HepG2 (cell line): ENCODE measurements at regions not wholly inside any gene's neighbourhood (a gene's known extent, or its start where the extent isn't known, plus 50 kb on each side); places are given as distances from the start of the nearest gene placed in this dataset.

Experiments
- ATAC-seq: fragments of 200-7000 bp; cut with Tn5 transposase; 3 replicates; pipeline ENCODE4 v1.9.1; 2020; ENCODE audit warnings: mild to moderate bottlenecking, moderate library complexity
- BruUV-seq: library from RNA; stranded (reverse); fragments of 400-500 nt; replicated peaks from 2 replicates; lab custom pipeline; 2021; lab: Mats Ljungman, UMichigan
- CTCF ChIA-PET: fragments of 300-600 bp; formaldehyde crosslinking; extraction: SDS; loops from one replicate; lab custom pipeline; 2021; ENCODE audit warnings: low total read pairs, inconsistent platforms, low intra/inter-chr PET ratio; lab: Yijun Ruan, JAX
- POLR2A ChIA-PET: fragments of 350-600 bp; sonication (Branson Sonifier 250); formaldehyde crosslinking; loops from one replicate; lab custom pipeline; 2020; ENCODE audit warnings: antibody characterized with exemption, inconsistent platforms; lab: Yijun Ruan, JAX
- DNase-seq: peaks from one replicate; pipeline ENCODE4 v3.0.0-alpha.2; 2015; ENCODE audit warnings: low spot score
- FAIRE-seq: peaks from 3 replicates; lab custom pipeline; 2011; peaks lifted over from hg19 to GRCh38; lab: Jason Lieb, UNC
- H2AFZ ChIP-seq: one replicate; pipeline ENCODE4 v1.6.1; 2011; ENCODE audit warnings: low read length, inconsistent platforms
- H3K27ac ChIP-seq: fragments of 300-600 bp; 3 replicates; pipeline ENCODE4 v1.8.0; 2011; ENCODE audit warnings: mixed run types, mild to moderate bottlenecking, mixed read lengths, low read length, inconsistent platforms; ENCODE audit not compliant: insufficient read depth; ENCODE audit errors: extremely low read length
- H3K27me3 ChIP-seq, 2 experiments: fragments of 200-600 bp in 1 of 2; 2 replicates in 1 of 2; 3 replicates in 1 of 2; pipeline versions ENCODE4 v1.6.0 to v1.8.0; 2011; ENCODE audit warnings: low read length in 2 of 2, mild to moderate bottlenecking in 2 of 2, moderate library complexity in 2 of 2, inconsistent platforms in 1 of 2; ENCODE audit not compliant: insufficient read depth in 2 of 2, control insufficient read depth in 1 of 2
- H3K36me3 ChIP-seq, 2 experiments: fragments of 200-600 bp in 1 of 2; replicated peaks in 1 of 2; 2 replicates in 1 of 2; 3 replicates in 1 of 2; pipeline versions ENCODE4 v1.5.1 to v1.8.0; 2011; ENCODE audit warnings: low read length in 2 of 2, inconsistent platforms in 1 of 2; ENCODE audit not compliant: insufficient read depth in 2 of 2, control insufficient read depth in 1 of 2
- H3K4me1 ChIP-seq: 2 replicates; pipeline ENCODE4 v1.5.1; 2012; ENCODE audit warnings: low read length, inconsistent platforms; ENCODE audit not compliant: insufficient read depth
- H3K4me2 ChIP-seq: 2 replicates; pipeline ENCODE4 v1.6.0; 2011; ENCODE audit warnings: low read depth, low read length, inconsistent platforms
- H3K4me3 ChIP-seq, 3 experiments: fragments of 200-600 bp in 1 of 3; sonication (generic), shearing (Covaris generic) in 1 of 3; replicated peaks in 1 of 3; 2 replicates each; pipeline ENCODE4 v1.5.1; 2011 to 2016; ENCODE audit warnings: low read length in 3 of 3, inconsistent platforms in 2 of 3, low read depth in 2 of 3, mild to moderate bottlenecking in 2 of 3, control low read depth in 1 of 3, mixed read lengths in 1 of 3; ENCODE audit not compliant: insufficient read depth in 1 of 3
- H3K79me2 ChIP-seq: one replicate; pipeline ENCODE4 v1.6.1; 2011; ENCODE audit warnings: low read length, inconsistent platforms; ENCODE audit not compliant: insufficient read depth
- H3K9ac ChIP-seq: 2 replicates; pipeline ENCODE4 v1.6.0; 2011; ENCODE audit warnings: mild to moderate bottlenecking, low read depth, low read length, inconsistent platforms; ENCODE audit not compliant: insufficient read depth
- H3K9me3 ChIP-seq: 2 replicates; pipeline ENCODE4 v1.5.1; 2012; ENCODE audit warnings: mild to moderate bottlenecking, low read length
- H4K20me1 ChIP-seq: 2 replicates; pipeline ENCODE4 v1.6.0; 2011; ENCODE audit warnings: inconsistent platforms, mild to moderate bottlenecking, low read length, moderate library complexity; ENCODE audit not compliant: insufficient read depth
- CENPT ChIP-seq: sonication (generic); formaldehyde crosslinking; IDR thresholded peaks from 2 replicates; pipeline ENCODE4 v1.8.0; 2022; ENCODE audit warnings: low read depth, mild to moderate bottlenecking, moderate library complexity, missing genetic modification reagents
- CREB1 ChIP-seq, 2 experiments: fragments of 450-650 bp in 1 of 2; IDR thresholded peaks; 2 replicates each; pipeline ENCODE4 v1.6.1; 2016 to 2017; ENCODE audit warnings: control low read depth in 1 of 2, mild to moderate bottlenecking in 1 of 2, missing compliant biosample characterization in 1 of 2, missing genetic modification characterization in 1 of 2
- NR1H2 ChIP-seq: sonication (generic); formaldehyde crosslinking; IDR thresholded peaks from 2 replicates; pipeline ENCODE4 v1.8.1; 2022; ENCODE audit warnings: low read depth, missing genetic modification reagents, borderline replicate concordance
- PHF8 ChIP-seq: sonication (generic); formaldehyde crosslinking; IDR thresholded peaks from 2 replicates; pipeline ENCODE4 v1.5.0; 2020; ENCODE audit warnings: missing genetic modification reagents
- ZNF33A ChIP-seq: sonication (generic); formaldehyde crosslinking; IDR thresholded peaks from 2 replicates; pipeline ENCODE4 v1.5.1; 2020; ENCODE audit warnings: missing genetic modification reagents, mild to moderate bottlenecking, moderate library complexity, borderline replicate concordance
- ZNF841 ChIP-seq: sonication (generic); formaldehyde crosslinking; IDR thresholded peaks from 2 replicates; pipeline ENCODE4 v1.8.1; 2023; ENCODE audit warnings: missing genetic modification reagents, borderline replicate concordance
- ZSCAN20 ChIP-seq: sonication (generic); formaldehyde crosslinking; IDR thresholded peaks from 2 replicates; pipeline ENCODE4 v1.4.0; 2020; ENCODE audit warnings: missing genetic modification reagents, mild to moderate bottlenecking, borderline replicate concordance
- WGBS: methylation state at CpG from one replicate; pipeline ENCODE4 v1.1.6; 2017; ENCODE audit warnings: low lambda C conversion rate; 5-methylcytosine and 5-hydroxymethylcytosine counted together
- in situ Hi-C: cut with HindIII; loops from 2 replicates; pipeline ENCODE4 v1.10.0; 2017; ENCODE audit warnings: low pct_unique_long_range_greater_than_20kb; ENCODE audit not compliant: extremely low pct_ligation_motif_present
- intact Hi-C: fragments of 100-400 bp; cut with micrococcal nuclease; formaldehyde crosslinking; loops from one replicate; pipeline ENCODE4 v1.10.0; 2022; ENCODE audit not compliant: unreplicated experiment
- TF ChIP-seq, protein P1 (sequence below): sonication (generic); formaldehyde crosslinking; IDR thresholded peaks from 2 replicates; pipeline ENCODE4 v1.4.0; 2020; ENCODE audit warnings: mild to moderate bottlenecking, missing genetic modification reagents, borderline replicate concordance
- TF ChIP-seq, protein P2 (sequence below): sonication (generic); formaldehyde crosslinking; IDR thresholded peaks from 2 replicates; pipeline ENCODE4 v1.5.0; 2020; ENCODE audit warnings: mild to moderate bottlenecking, missing genetic modification reagents

DNA sequence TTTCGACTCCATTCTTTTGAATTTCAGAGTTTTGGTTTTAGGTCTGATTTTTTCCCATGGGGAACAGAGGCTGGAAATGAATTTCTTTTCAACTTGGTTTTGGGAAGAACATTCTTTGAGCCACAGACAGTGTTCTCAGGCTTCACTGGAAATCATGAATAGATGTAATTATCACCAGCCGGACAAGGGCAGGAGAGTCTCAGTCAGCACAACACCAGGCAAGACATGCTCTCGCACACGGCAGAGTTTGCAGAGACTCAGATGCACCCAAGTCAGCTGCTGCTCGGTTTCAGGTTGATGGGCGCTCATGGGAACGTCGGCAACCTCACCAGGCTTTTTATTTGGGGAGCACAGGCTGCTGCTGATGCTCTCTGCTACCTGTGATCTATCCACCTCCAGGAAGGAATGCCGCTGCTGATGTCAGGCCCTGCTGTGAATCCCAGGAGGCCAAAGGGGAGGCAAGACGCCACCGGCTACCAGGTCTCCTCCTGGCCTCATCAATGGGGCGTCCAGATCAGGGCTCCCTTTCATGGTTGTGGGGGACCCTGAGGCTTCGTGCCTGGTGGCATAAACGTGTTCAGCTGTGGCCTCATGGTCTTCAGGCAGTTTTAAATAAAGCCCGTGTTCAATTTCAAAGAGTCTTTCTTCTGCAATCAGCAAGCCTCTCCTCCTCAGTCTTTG is 332.3 kb upstream of the IRX4 start (continued):
- TF ChIP-seq, protein P1, sequence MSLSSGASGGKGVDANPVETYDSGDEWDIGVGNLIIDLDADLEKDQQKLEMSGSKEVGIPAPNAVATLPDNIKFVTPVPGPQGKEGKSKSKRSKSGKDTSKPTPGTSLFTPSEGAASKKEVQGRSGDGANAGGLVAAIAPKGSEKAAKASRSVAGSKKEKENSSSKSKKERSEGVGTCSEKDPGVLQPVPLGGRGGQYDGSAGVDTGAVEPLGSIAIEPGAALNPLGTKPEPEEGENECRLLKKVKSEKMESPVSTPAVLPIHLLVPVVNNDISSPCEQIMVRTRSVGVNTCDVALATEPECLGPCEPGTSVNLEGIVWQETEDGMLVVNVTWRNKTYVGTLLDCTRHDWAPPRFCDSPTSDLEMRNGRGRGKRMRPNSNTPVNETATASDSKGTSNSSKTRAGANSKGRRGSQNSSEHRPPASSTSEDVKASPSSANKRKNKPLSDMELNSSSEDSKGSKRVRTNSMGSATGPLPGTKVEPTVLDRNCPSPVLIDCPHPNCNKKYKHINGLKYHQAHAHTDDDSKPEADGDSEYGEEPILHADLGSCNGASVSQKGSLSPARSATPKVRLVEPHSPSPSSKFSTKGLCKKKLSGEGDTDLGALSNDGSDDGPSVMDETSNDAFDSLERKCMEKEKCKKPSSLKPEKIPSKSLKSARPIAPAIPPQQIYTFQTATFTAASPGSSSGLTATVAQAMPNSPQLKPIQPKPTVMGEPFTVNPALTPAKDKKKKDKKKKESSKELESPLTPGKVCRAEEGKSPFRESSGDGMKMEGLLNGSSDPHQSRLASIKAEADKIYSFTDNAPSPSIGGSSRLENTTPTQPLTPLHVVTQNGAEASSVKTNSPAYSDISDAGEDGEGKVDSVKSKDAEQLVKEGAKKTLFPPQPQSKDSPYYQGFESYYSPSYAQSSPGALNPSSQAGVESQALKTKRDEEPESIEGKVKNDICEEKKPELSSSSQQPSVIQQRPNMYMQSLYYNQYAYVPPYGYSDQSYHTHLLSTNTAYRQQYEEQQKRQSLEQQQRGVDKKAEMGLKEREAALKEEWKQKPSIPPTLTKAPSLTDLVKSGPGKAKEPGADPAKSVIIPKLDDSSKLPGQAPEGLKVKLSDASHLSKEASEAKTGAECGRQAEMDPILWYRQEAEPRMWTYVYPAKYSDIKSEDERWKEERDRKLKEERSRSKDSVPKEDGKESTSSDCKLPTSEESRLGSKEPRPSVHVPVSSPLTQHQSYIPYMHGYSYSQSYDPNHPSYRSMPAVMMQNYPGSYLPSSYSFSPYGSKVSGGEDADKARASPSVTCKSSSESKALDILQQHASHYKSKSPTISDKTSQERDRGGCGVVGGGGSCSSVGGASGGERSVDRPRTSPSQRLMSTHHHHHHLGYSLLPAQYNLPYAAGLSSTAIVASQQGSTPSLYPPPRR (CRISPR knock-in tag), result no peak
- TF ChIP-seq CREB1 (IDR thresholded peaks at IDR 0.05) (no peak), CREB1 (CRISPR knock-in tag; IDR thresholded peaks at IDR 0.05) (no peak), ZNF841 (CRISPR knock-in tag) (no peak), ZNF33A (CRISPR knock-in tag) (no peak)

DNA sequence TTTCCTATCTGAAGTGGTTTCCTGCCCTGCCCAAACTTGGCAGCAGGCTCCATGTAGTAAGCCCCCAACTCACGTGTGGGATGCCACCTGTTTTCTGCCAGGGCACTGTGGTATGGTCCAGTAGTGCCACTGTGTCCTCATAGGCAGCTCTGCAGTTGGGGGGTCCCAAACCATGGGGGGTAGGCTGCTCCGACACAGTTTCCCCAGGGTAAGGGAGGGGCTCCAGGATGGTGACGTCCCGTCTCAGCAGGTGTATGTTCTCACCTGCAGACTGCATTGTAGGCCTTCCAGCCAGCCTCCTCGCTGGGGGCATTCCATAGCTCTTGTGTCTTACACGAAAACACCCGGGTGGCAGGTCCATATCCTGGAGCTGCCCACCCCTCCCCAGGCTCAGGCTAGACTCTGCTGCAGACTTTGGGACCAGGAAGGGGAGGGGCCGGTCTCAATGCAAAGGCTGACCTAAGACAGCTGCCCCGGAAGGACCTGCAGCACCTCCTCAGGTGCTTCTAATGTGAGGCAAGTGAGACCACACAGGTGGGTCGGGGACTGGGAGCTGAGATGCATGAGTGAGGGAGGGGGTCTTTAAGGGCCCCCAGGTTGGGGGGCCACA is 330.5 kb upstream of the IRX4 start:
- Histone ChIP-seq H3K9me3 (no peaks in the 10 kb centered on the region), H3K79me2 (no peaks in the 10 kb centered on the region), H3K4me2 (no peak overlapping the region), H3K4me1 (no peaks in the 10 kb centered on the region), H3K27ac (no peak overlapping the region), H3K9ac (no peak overlapping the region), H4K20me1 (no peaks in the 10 kb centered on the region; the same call in 1 of the 2 replicates), H2AFZ (no peak overlapping the region), H3K27me3 (peaks cover 0 to 16% of the 10 kb centered on the region in 2 experiments; a peak in 4 of 5 replicates), H3K4me3 (no peak overlapping the region), H3K36me3 (no peaks in the 10 kb centered on the region)
- FAIRE-seq (no peak), DNase-seq (no peak), ATAC-seq (no peak)
- BruUV-seq, result no TSS peak
- in situ Hi-C loops (loop anchor here (25.0 kb wide), 1 partner anchor 524 kb away; no protein-coding TSS in a partner anchor), intact Hi-C loops (no loop called here)
- WGBS, result 29% methylated on average over 3 of the region's 10 CpGs
- CTCF ChIA-PET, result no interaction called here
- POLR2A ChIA-PET, result no interaction called here
- TF ChIP-seq NR1H2 (CRISPR knock-in tag) (no peak), CENPT (no peak), CREB1 (IDR thresholded peaks at IDR 0.05) (no peak), CREB1 (CRISPR knock-in tag; IDR thresholded peaks at IDR 0.05) (no peak), ZSCAN20 (CRISPR knock-in tag) (no peak), PHF8 (CRISPR knock-in tag) (no peak)
- TF ChIP-seq, protein P2, sequence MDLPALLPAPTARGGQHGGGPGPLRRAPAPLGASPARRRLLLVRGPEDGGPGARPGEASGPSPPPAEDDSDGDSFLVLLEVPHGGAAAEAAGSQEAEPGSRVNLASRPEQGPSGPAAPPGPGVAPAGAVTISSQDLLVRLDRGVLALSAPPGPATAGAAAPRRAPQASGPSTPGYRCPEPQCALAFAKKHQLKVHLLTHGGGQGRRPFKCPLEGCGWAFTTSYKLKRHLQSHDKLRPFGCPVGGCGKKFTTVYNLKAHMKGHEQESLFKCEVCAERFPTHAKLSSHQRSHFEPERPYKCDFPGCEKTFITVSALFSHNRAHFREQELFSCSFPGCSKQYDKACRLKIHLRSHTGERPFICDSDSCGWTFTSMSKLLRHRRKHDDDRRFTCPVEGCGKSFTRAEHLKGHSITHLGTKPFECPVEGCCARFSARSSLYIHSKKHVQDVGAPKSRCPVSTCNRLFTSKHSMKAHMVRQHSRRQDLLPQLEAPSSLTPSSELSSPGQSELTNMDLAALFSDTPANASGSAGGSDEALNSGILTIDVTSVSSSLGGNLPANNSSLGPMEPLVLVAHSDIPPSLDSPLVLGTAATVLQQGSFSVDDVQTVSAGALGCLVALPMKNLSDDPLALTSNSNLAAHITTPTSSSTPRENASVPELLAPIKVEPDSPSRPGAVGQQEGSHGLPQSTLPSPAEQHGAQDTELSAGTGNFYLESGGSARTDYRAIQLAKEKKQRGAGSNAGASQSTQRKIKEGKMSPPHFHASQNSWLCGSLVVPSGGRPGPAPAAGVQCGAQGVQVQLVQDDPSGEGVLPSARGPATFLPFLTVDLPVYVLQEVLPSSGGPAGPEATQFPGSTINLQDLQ, result no peak
